CD4-positive, CD25-positive, alpha-beta regulatory T cell (primary cell): ENCODE measurements at regions not wholly inside any gene's neighbourhood (a gene's known extent, or its start where the extent isn't known, plus 50 kb on each side); places are given as distances from the start of the nearest gene placed in this dataset.

ENCODE experiments used
- ATAC-seq, 2 donors: fragments of 150-1000 bp; cut with Tn5 transposase; one replicate each; pipeline ENCODE4 v1.10.0; 2021; ENCODE audit warnings: low read depth in 2 of 2, moderate number of reproducible peaks in 2 of 2, moderate library complexity in 1 of 2
- DNase-seq, 3 donors: peaks; one replicate each; pipeline versions ENCODE4 v3.0.0 to v3.0.0-alpha.2; 2012 to 2022; ENCODE audit warnings: mixed read lengths in 1 of 3
- H3K27ac ChIP-seq: one replicate; pipeline ENCODE4 v1.7.0; 2013; ENCODE audit warnings: mild to moderate bottlenecking, low read length; ENCODE audit not compliant: insufficient read depth, poor library complexity, severe bottlenecking
- H3K27me3 ChIP-seq: one replicate; pipeline ENCODE4 v1.7.0; 2013; ENCODE audit warnings: low read length; ENCODE audit not compliant: control insufficient read depth, insufficient read depth
- H3K36me3 ChIP-seq: one replicate; pipeline ENCODE4 v1.7.0; 2013; ENCODE audit warnings: mild to moderate bottlenecking, low read length, moderate library complexity; ENCODE audit not compliant: control insufficient read depth, insufficient read depth
- H3K4me1 ChIP-seq: 2 replicates; pipeline ENCODE4 v1.7.0; 2013; ENCODE audit warnings: mild to moderate bottlenecking, low read length; ENCODE audit not compliant: insufficient read depth, control insufficient read depth, poor library complexity, severe bottlenecking
- H3K4me3 ChIP-seq: one replicate; pipeline ENCODE4 v1.7.0; 2013; ENCODE audit warnings: low read depth, mild to moderate bottlenecking, low read length, moderate library complexity
- H3K9me3 ChIP-seq, 2 experiments: 1 replicate in 1 of 2; 2 replicates in 1 of 2; pipeline ENCODE4 v1.7.0; 2013; ENCODE audit warnings: low read length in 2 of 2, mild to moderate bottlenecking in 1 of 2, moderate library complexity in 1 of 2; ENCODE audit not compliant: control insufficient read depth in 2 of 2
- H3K27ac Mint-ChIP-seq, 3 donors: one replicate each; pipeline ENCODE4 v1.8.0; 2020 to 2022; ENCODE audit warnings: mild to moderate bottlenecking in 3 of 3, mixed read lengths in 3 of 3, moderate library complexity in 2 of 3
- H3K27me3 Mint-ChIP-seq: one replicate; pipeline ENCODE4 v1.8.0; 2022; ENCODE audit warnings: mild to moderate bottlenecking, mixed read lengths
- H3K36me3 Mint-ChIP-seq: one replicate; pipeline ENCODE4 v1.8.0; 2020; ENCODE audit warnings: mixed read lengths
- H3K4me1 Mint-ChIP-seq, 4 donors: one replicate each; pipeline ENCODE4 v1.8.0; 2020 to 2022; ENCODE audit warnings: mixed read lengths in 4 of 4, mild to moderate bottlenecking in 1 of 4
- H3K4me3 Mint-ChIP-seq, 4 donors: one replicate each; pipeline ENCODE4 v1.8.0; 2020 to 2022; ENCODE audit warnings: mild to moderate bottlenecking in 4 of 4, mixed read lengths in 4 of 4, moderate library complexity in 3 of 4
- H3K9me3 Mint-ChIP-seq, 7 donors: one replicate each; pipeline ENCODE4 v1.8.0; 2020 to 2022; ENCODE audit warnings: mixed read lengths in 7 of 7, mild to moderate bottlenecking in 3 of 7, moderate library complexity in 2 of 7

- no peaks in the 10 kb centered on the region for H3K9me3 ChIP-seq
- H3K4me1 ChIP-seq: no peaks in the 10 kb centered on the region
- no peaks in the 10 kb centered on the region for H3K27me3 Mint-ChIP-seq
- ATAC-seq (no peak), DNase-seq (no peak)
- no peak overlapping the region for H3K27ac ChIP-seq
- H3K4me1 Mint-ChIP-seq: no peaks in the 10 kb centered on the region
- no peak overlapping the region for H3K4me3 ChIP-seq
- no peaks in the 10 kb centered on the region for H3K36me3 ChIP-seq
- H3K36me3 Mint-ChIP-seq: no peaks in the 10 kb centered on the region
- H3K4me3 Mint-ChIP-seq: no peak overlapping the region
- no peaks in the 10 kb centered on the region for H3K27me3 ChIP-seq
- H3K27ac Mint-ChIP-seq: no peak overlapping the region
- peaks cover 0 to 3% (median 1%) of the 10 kb centered on the region in 7 donors for H3K9me3 Mint-ChIP-seq
These were observed 520.8 kb upstream of the ZFHX3 start for GRCh38 chr16:73568769-73569168.

- Histone ChIP-seq H3K9me3 (no peaks in the 10 kb centered on the region), H3K36me3 (no peaks in the 10 kb centered on the region), H3K4me1 (no peaks in the 10 kb centered on the region), H3K4me3 (no peak overlapping the region), H3K27ac (no peak overlapping the region), H3K27me3 (no peaks in the 10 kb centered on the region)
- Mint-ChIP-seq H3K9me3 (peaks cover 0 to 3% (median 1%) of the 10 kb centered on the region in 7 donors), H3K27me3 (no peaks in the 10 kb centered on the region), H3K27ac (no peak overlapping the region), H3K4me1 (no peaks in the 10 kb centered on the region), H3K36me3 (no peaks in the 10 kb centered on the region), H3K4me3 (no peak overlapping the region)
- no peak for DNase-seq
- no peak for ATAC-seq
These were observed 518.0 kb upstream of the ZFHX3 start for GRCh38 chr16:73565925-73566324.

- Histone ChIP-seq H3K4me1 (no peaks in the 10 kb centered on the region), H3K27me3 (no peaks in the 10 kb centered on the region), H3K27ac (no peak overlapping the region), H3K36me3 (no peaks in the 10 kb centered on the region), H3K9me3 (no peaks in the 10 kb centered on the region), H3K4me3 (no peak overlapping the region)
- Mint-ChIP-seq H3K4me3 (no peak overlapping the region), H3K9me3 (peaks cover 0 to 3% (median 1%) of the 10 kb centered on the region in 7 donors), H3K27me3 (no peaks in the 10 kb centered on the region), H3K27ac (no peak overlapping the region), H3K4me1 (no peaks in the 10 kb centered on the region), H3K36me3 (no peaks in the 10 kb centered on the region)
- no peak for ATAC-seq
- no peak for DNase-seq
These were observed 517.3 kb upstream of the ZFHX3 start for GRCh38 chr16:73565263-73565662.

GRCh38 chr16:73563709-73564108, 515.8 kb upstream of the ZFHX3 start:
- H3K4me1 ChIP-seq: no peaks in the 10 kb centered on the region
- no peaks in the 10 kb centered on the region for H3K36me3 ChIP-seq
- H3K27ac ChIP-seq: no peak overlapping the region
- H3K4me3 ChIP-seq: no peak overlapping the region
- no peaks in the 10 kb centered on the region for H3K9me3 ChIP-seq
- Mint-ChIP-seq H3K9me3 (peaks cover 0 to 3% (median 3%) of the 10 kb centered on the region in 7 donors), H3K4me3 (no peak overlapping the region), H3K36me3 (no peaks in the 10 kb centered on the region), H3K27me3 (no peaks in the 10 kb centered on the region), H3K4me1 (no peaks in the 10 kb centered on the region), H3K27ac (no peak overlapping the region)
- H3K27me3 ChIP-seq: no peaks in the 10 kb centered on the region
- DNase-seq (no peak), ATAC-seq (no peak)

GRCh38 chr16:73560497-73560896, 512.6 kb upstream of the ZFHX3 start:
- Histone ChIP-seq H3K4me1 (no peaks in the 10 kb centered on the region), H3K27ac (no peak overlapping the region), H3K9me3 (no peaks in the 10 kb centered on the region), H3K27me3 (no peaks in the 10 kb centered on the region), H3K4me3 (no peak overlapping the region), H3K36me3 (no peaks in the 10 kb centered on the region)
- no peaks in the 10 kb centered on the region for H3K36me3 Mint-ChIP-seq
- ATAC-seq (no peak), DNase-seq (no peak)
- no peak overlapping the region for H3K27ac Mint-ChIP-seq
- no peak overlapping the region for H3K4me3 Mint-ChIP-seq
- H3K9me3 Mint-ChIP-seq: peaks cover 0 to 5% (median 3%) of the 10 kb centered on the region in 7 donors
- no peaks in the 10 kb centered on the region for H3K4me1 Mint-ChIP-seq
- H3K27me3 Mint-ChIP-seq: no peaks in the 10 kb centered on the region

- no peak overlapping the region for H3K4me3 ChIP-seq
- no peak for DNase-seq
- H3K9me3 ChIP-seq: no peaks in the 10 kb centered on the region
- no peak overlapping the region for H3K27ac ChIP-seq
- Mint-ChIP-seq H3K4me1 (no peaks in the 10 kb centered on the region), H3K27me3 (no peaks in the 10 kb centered on the region), H3K36me3 (no peaks in the 10 kb centered on the region), H3K27ac (no peak overlapping the region), H3K9me3 (peaks cover 0 to 3% (median 2%) of the 10 kb centered on the region in 7 donors), H3K4me3 (no peak overlapping the region)
- no peaks in the 10 kb centered on the region for H3K36me3 ChIP-seq
- H3K27me3 ChIP-seq: no peaks in the 10 kb centered on the region
- no peak for ATAC-seq
- no peaks in the 10 kb centered on the region for H3K4me1 ChIP-seq
These were observed 510.3 kb upstream of the ZFHX3 start for GRCh38 chr16:73558219-73558618.

- Histone ChIP-seq H3K36me3 (no peaks in the 10 kb centered on the region), H3K27ac (no peak overlapping the region), H3K27me3 (no peaks in the 10 kb centered on the region), H3K4me1 (no peaks in the 10 kb centered on the region), H3K9me3 (no peaks in the 10 kb centered on the region), H3K4me3 (no peak overlapping the region)
- Mint-ChIP-seq H3K4me1 (no peaks in the 10 kb centered on the region), H3K9me3 (peaks cover 0 to 6% (median 0%) of the 10 kb centered on the region in 7 donors), H3K36me3 (no peaks in the 10 kb centered on the region), H3K4me3 (no peak overlapping the region), H3K27me3 (peaks cover 5% of the 10 kb centered on the region), H3K27ac (no peak overlapping the region)
- DNase-seq: no peak
- no peak for ATAC-seq
These were observed 506.2 kb upstream of the ZFHX3 start for GRCh38 chr16:73553941-73554660.

GRCh38 chr16:73549984-73550631, 502.2 kb upstream of the ZFHX3 start:
- peaks cover 16% of the 10 kb centered on the region for H3K27me3 Mint-ChIP-seq
- peaks cover 0 to 4% (median 0%) of the 10 kb centered on the region in 7 donors for H3K9me3 Mint-ChIP-seq
- H3K4me3 Mint-ChIP-seq: no peak overlapping the region
- no peak overlapping the region for H3K27ac ChIP-seq
- ATAC-seq: no peak
- no peaks in the 10 kb centered on the region for H3K36me3 ChIP-seq
- H3K4me1 ChIP-seq: no peaks in the 10 kb centered on the region
- H3K27ac Mint-ChIP-seq: no peak overlapping the region
- H3K27me3 ChIP-seq: peaks cover 2% of the 10 kb centered on the region
- H3K36me3 Mint-ChIP-seq: no peaks in the 10 kb centered on the region
- no peak for DNase-seq
- no peaks in the 10 kb centered on the region for H3K9me3 ChIP-seq
- H3K4me1 Mint-ChIP-seq: no peaks in the 10 kb centered on the region
- no peak overlapping the region for H3K4me3 ChIP-seq
